Amygdala (tissue), 56 donors: ENCODE measurements at regions not wholly inside any gene's neighbourhood (a gene's known extent, or its start where the extent isn't known, plus 50 kb on each side); places are given as distances from the start of the nearest gene placed in this dataset.

ENCODE experiments used
- DNase-seq, 56 donors: peaks; one replicate each; lab custom pipeline; 2025; lab: John Stamatoyannopoulos, UW

GRCh38 chr6:117165911-117166499 is 99.4 kb upstream of the VGLL2 start:
- no peak for DNase-seq

DNA sequence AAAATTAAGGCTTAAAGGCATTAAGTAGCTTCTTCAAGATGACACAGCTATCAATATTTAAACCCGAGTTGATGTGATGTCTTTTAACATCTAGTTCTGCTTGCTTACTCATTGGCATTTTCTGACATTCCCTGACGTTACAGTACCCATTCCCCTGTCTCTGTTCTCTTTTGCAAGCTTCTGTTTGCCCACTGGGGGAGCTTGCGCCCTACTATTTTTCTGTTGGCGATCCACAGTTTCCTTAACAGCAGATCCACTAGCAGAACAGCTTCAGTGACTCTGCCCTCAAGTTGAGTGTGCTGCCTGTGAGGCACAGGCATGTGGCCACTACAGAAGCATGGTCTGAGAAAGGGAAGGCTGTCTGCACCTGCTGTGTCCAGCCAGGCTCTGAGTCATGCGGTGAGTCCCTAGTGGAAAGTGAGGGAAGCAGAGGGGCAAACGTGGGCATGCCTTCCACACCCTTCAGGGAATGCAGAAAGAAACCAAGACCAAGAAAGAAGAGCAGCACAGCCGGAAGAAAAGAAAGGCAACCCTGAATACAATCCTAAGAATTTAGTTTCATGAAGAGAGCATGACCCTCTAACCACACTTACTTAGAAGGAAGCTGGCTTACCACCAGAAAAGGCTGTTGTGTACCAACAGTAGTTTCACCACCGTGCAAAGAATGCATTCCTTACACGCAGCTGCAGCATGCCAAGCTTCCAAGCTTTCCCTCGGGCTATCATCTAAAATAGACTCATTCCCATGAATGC is 97.7 kb upstream of the VGLL2 start:
- DNase-seq: no peak

DNA sequence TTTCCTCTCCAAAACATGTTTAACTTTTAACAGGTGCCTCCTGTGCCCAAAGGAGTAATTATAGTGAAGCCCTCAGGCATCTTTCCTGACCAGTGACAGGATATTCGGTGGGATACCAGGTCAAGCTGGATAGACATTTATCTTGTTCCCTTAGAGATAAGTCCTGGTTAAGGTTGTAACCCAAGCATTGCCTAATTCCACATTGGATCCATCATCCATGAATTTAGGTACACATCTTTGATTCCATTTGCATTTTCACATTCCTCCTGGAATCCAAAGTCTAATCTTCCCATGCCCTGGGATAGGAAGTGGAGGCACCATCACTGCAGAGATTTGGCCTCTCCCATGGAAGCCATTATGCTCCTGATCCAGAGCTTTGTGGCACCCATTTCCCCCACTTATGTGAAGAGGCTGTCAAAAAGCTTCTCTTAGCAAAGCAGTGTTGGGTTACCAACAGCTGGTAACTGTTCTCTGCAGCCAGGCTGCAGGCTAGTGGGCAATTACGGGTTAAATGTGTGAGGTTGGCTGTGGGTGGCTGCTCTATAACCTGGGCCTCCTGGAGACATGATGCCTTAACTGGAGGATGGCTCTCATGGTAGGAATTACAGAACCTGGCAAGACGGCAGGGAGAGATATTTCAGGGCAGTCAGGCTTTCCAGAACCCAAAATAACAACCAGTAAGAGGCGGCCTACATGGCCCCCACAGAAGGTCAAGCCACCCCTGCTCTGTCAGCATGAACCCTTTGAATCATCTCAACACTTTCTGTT is 96.9 kb upstream of the VGLL2 start:
- no peak for DNase-seq

DNA sequence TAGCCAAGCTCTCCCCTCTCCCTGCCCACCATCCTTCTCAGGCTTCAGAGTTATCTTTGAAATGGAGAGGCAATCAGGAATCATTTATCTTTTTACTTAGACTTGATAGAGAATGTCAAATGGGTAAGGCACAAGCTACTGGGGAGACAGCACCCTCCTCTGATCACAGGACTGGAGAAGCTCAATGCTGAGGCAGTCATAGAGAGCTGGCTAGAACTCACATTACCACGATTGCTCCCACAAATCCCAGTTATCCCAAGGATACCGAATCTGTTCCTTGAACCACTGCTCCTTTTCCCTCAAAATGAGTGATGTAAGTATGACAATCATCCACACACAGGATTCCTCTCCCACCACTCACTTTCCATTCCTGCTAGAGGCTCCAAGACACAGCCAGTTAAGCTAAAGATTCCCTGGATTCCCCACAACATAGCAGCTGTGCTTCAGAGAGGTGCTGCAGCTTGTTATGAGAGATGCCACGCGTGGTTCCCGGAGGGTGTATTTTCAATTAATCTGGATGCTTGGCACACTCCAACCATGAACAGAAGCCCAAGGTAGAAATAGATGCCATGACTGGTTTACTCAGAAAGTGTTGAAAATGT is 96.2 kb upstream of the VGLL2 start:
- DNase-seq: peak in 1 of 56 donors; percentile 0

DNA sequence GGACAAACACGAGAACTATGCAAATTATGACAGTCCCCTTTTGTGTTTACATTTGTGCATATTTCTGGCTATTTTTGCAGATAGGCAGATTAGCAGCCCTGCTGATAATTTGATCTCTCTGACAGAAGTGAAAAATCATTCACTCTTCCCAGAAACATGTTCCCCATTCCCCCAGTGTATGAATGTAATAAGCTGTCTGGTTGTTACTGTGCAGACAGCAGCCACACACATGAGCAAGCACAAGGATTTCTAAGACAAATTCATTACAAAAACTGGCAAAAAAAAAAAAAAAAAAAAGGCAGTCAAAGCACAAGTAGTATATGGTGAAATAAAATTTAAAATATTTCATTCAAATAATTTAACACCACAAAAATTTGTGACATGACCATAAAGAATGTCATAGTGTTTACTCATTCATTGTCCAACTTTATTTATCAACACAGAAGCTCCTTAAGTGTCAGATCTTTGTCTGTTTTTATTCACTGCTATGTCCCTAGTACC is 95.5 kb upstream of the VGLL2 start:
- no peak for DNase-seq

- DNase-seq: no peak
Measured at GRCh38 chr6:117174835-117175360, 90.5 kb upstream of the VGLL2 start.

- no peak for DNase-seq
Measured at GRCh38 chr6:117188627-117189201, 76.6 kb upstream of the VGLL2 start.

DNA sequence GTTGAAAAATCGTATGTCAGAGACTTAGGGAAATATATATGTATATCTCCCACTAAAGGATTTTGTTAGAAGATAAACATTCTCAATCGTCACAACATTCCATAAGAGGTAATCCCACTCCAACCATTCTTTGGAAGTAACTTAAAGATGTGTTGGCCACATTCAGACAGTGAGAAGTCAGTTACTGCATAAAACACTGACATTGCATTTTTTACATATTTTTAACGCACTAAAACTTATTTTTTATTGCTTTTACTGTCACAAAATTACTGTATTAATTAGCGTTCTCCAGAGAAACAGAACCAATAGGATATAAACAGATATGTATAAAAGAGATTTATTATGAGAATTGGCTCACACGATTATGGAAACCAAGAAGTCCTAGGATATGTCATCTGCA is 74.3 kb upstream of the VGLL2 start:
- DNase-seq: no peak

- no peak for DNase-seq
Measured at GRCh38 chr6:117191448-117191847, 73.9 kb upstream of the VGLL2 start.

GRCh38 chr6:117194271-117194670 is 71.1 kb upstream of the VGLL2 start:
- no peak for DNase-seq

- DNase-seq: peak in 2 of 56 donors; percentile 0 to 37
Measured at GRCh38 chr6:117194978-117195377, 70.4 kb upstream of the VGLL2 start.

DNA sequence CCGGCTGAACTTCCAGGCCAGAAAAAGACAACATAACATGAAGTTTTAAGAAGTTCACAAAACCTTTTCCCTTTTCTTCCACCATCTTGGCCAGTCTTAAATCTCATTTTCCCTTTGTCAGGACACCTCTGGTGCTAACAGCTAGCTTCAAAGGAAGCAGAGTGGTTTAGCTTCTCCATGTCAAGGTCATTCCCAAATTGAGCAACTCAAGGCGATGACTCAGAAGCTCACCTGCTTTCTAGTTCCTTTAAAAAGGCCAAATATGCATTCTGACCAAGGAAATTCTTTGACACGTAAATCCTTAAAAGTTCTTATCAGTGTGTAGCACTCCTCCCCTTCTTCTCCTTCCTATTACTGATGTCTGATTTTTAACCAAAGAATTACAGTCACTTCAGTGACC is 69.6 kb upstream of the VGLL2 start:
- DNase-seq: no peak

- DNase-seq: no peak
Measured at GRCh38 chr6:117200067-117200466, 65.3 kb upstream of the VGLL2 start.

DNA sequence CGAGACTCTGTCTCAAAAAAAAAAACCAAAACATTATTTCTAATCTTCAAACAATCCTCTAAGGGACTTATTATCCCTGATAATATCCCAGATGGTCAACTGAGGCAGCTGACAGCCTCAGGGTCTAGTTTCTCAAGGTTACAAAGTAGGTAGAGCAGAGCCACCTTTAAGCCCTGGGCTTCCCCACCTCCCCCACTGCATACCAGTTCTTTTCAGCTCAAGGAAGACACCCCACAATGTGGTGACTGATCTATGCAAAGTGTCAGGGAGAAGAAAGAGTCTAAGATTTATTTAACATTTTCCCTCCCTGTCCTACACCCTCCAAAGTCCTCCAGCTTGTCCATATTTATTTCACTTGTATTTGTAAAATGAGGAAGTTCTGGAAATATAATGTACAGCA is 60.5 kb upstream of the VGLL2 start:
- no peak for DNase-seq

DNA sequence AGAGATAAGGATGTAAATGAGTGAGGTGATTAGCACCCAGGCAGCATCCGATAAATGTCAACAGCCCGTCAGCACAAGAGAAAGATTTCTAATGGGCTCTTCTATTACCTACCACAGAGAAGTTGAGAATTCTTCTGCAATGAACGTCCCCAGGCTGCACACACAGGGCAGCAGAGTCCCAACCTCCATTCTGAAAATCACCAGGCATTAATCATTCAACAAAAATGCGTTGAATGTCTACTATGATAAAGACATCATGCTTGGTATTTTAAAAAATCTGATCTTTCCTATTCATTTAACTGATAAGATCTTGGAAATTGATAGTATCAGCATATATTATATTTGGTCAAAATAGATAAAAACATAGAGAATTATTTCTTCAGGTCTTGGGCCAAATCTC is 59.5 kb upstream of the VGLL2 start:
- DNase-seq: no peak

- DNase-seq: no peak
Measured at GRCh38 chr6:117206522-117206921, 58.8 kb upstream of the VGLL2 start.

- no peak for DNase-seq
Measured at GRCh38 chr6:117206944-117207687, 58.2 kb upstream of the VGLL2 start.

- no peak for DNase-seq
Measured at GRCh38 chr6:117210279-117210678, 55.1 kb upstream of the VGLL2 start.

- no peak for DNase-seq
Measured at GRCh38 chr6:117215353-117216090, 49.8 kb upstream of the VGLL2 start.
